Stomach (tissue), 4 donors: ENCODE measurements at regions not wholly inside any gene's neighbourhood (a gene's known extent, or its start where the extent isn't known, plus 50 kb on each side); places are given as distances from the start of the nearest gene placed in this dataset.

Experiments used
- CTCF ChIP-seq, 7 experiments: fragments of 450-650 bp in 4 of 7; fragments of 200-600 bp in 3 of 7; sonication (generic) in 3 of 7; IDR thresholded peaks; one replicate each; pipeline ENCODE4 v1.5.1; 2016 to 2019; ENCODE audit warnings: antibody characterized with exemption in 7 of 7, control low read depth in 2 of 7, mild to moderate bottlenecking in 1 of 7
- EP300 ChIP-seq: sonication (generic); formaldehyde crosslinking; IDR thresholded peaks from one replicate; pipeline ENCODE4 v1.6.1; 2017; ENCODE audit warnings: antibody characterized with exemption
- POLR2A ChIP-seq, 4 donors: fragments of 450-650 bp; IDR thresholded peaks; one replicate each; pipeline ENCODE4 v1.6.1; 2016; ENCODE audit warnings: antibody characterized with exemption in 4 of 4, control low read depth in 2 of 4, mild to moderate bottlenecking in 1 of 4, moderate library complexity in 1 of 4
- POLR2AphosphoS5 ChIP-seq, 3 donors: sonication (generic); formaldehyde crosslinking; IDR thresholded peaks; one replicate each; pipeline ENCODE4 v1.6.1; 2016; ENCODE audit warnings: antibody characterized with exemption in 3 of 3

- TF ChIP-seq CTCF (IDR thresholded peaks at IDR 0.05): no peak
- TF ChIP-seq POLR2AphosphoS5 (IDR thresholded peaks at IDR 0.05): no peak
- no peak for TF ChIP-seq POLR2A (IDR thresholded peaks at IDR 0.05)
- TF ChIP-seq EP300: no peak
These were observed 215.9 kb upstream of the HMGA2 start for GRCh38 chr12:65608319-65608916.
